HG02840 (cell line): ENCODE measurements at regions not wholly inside any gene's neighbourhood (a gene's known extent, or its start where the extent isn't known, plus 50 kb on each side); places are given as distances from the start of the nearest gene placed in this dataset.

Experiments used
- ATAC-seq: cut with Tn5 transposase; IDR thresholded peaks from one replicate; pipeline ENCODE4 v1.9.1; 2021; ENCODE audit warnings: mild to moderate bottlenecking, moderate library complexity, moderate number of reproducible peaks; ENCODE audit not compliant: unreplicated experiment, low FRiP score

DNA sequence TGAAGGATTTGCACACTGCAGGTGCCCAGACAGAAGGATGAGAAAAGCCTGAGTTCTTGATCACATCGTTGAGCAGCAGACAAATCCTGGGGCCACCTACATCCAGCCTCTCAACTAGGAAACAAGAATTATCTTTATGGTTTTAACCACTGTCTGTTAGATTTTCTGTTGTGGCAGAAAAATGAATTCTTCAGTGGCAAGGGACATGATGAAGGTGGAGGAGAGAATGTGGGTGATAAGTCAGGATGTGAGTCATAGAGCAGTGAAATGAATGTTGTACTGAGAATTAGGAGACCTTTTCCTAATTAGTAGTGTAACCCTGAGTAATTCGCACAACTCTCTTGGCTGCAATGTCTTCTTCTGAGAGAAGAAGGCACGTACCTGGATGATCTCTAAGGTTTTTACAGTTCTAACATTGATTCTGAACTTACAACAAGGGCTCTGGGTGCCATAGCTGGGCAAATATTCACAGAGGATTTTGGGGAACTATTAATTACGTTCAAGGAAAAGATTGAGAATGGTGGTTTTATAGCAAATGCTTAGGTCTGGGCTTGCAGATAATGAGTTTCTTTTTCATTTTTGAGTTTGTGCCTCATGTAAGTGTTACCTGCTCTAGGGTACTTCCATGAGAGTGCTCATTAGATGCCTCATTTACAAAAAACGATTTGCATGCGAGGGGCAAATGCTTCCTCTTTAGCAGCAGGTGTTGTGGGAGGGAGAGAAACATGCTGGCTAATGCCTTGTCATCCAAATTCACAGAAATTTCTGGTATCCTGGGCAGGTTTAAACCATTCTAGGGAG, 111.0 kb upstream of the KL start:
- ATAC-seq, result peak; percentile 80

DNA sequence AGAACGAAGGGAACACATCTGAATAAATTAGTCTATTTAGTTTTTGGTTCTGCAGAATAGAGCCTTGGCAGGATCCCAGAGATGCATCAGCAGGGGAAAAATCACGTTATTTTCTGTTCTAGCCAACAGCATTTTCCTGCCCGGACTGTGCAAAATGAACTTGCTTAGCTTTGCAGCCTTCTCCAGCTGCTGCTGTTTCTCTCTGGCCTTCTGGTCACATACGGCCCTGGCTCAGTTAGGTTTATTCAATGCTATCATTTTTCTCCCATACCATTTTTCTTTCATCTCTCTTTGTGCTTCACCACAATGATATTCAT, 110.4 kb upstream of the KL start:
- no peak for ATAC-seq

DNA sequence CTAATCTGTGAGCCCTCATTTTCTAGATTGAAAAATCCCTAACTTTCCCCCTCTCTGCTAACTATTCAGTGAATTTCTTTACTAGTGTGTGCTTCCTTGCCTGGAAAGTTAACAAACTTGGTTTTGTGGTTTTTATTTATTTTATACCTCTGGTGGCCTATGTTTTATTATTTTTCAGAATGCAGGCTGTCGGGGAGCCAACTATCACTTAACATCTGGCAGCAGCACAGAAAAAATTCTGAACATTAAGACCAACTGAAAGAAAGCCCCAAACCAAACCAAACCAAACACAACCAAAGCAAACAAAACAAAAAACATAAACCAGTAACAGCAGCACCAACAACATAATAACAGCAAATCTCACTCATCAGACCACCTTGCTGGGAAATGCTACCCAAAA, 109.0 kb upstream of the KL start:
- ATAC-seq, result no peak

DNA sequence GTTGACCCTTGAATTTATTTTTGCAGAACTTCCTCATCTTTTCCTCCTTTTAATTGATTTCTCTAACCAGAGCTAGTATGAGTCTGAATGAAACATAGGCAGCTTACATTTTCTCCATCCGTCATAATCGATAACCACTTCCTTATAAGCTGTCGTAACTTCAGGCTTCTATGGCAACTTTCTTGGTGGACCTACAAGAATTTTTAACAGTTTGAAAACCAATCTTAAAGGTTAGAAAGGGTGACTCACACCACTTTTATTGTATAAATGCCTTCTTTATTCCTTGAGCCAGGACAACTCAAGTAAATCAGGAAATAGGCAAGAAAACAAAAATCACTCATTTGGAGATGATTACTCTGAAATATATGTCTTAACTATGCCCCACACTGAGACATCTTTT, 105.7 kb upstream of the KL start:
- ATAC-seq, result no peak

DNA sequence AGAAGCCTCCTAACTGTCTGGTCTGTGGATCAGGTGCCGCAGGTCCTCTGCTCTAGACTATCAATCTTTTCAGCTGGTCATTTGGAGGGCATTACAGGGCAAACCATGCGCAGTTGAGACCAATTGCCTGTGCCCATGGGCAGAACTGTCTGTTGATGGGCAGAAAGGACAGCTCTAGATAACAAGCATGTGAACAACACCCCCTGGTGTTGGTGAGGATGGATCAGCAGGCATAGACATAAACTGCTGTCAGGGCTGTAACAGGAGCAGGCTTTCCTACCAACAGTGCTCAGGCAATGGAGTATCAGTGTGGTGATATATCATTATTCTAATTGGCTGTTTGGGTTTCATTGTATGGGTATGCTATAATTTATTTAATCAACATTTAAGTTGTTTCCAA, 104.7 kb upstream of the KL start:
- no peak for ATAC-seq

DNA sequence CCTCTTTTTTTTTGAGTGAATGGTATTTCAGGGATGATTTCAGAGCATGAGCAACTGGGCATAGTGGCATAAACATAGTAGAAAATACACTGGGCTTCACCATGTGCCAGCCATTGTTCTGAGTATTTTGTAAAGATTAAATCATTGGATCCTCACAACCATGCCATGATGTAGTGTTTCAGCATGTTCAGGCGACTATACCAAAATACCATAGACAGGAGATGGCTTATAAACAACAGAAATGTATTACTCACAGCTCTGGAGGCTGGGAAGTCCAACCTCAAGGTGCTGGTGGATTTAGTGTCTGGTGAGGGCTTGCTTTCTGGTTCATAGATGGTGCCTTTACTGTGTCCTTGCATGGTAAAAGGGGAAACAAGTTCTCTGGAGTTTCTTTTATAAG, 101.5 kb upstream of the KL start:
- no peak for ATAC-seq

DNA sequence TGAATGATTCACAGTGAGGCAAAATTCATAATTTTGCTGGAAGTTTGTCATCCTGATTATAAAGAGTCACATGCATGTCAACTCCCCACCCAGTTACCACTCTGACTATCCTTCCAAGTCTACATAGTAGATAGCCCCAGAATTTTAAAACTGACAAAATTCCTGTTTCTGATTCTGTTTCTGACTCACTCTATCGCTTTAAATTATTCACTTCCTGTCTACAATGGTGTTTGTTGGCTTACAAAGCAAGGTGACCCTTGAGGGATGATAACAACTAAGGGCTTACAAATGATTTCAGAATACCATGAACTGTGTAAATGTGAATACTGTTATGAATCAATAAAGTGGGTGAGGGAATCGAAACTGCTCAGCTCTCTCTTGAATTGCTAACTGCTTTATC, 98.7 kb upstream of the KL start:
- no peak for ATAC-seq

DNA sequence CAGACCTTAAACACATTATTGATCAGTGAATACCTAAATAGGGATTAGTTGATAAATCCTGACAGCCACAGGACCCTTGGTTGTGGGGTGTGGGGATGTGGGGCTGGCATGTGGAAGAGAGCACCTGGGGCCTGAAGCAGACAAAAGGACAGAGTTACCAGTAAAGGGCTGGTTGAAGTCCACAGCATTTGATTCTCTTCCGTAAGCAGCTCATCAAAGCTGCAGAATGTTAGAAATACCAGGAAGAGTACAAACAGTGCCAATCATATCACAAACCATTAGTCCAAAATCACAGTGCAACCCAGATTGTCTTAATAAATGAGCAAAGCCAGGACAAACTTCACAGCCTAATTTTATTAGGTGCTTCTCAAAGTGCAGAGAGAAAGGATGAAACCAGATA, 92.5 kb upstream of the KL start:
- ATAC-seq, result no peak

DNA sequence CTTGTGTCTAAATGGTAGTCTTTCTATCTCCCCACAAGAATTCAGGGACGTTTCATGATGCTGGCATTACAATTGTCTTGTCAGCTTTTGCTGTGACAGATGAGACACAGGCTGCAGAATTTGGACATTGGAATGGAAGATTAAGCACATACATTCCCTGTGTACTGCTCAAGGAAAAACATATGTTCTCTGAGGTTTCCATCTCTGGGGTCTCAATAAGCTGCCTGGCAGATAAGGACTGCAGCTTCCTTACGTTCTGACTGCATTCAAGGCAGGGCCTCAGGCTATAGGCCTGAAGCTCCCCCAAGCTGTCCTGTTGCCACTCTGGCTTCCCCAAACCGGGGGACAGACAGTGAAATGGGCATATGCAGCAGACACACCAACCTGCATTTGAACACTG, 91.3 kb upstream of the KL start:
- no peak for ATAC-seq

DNA sequence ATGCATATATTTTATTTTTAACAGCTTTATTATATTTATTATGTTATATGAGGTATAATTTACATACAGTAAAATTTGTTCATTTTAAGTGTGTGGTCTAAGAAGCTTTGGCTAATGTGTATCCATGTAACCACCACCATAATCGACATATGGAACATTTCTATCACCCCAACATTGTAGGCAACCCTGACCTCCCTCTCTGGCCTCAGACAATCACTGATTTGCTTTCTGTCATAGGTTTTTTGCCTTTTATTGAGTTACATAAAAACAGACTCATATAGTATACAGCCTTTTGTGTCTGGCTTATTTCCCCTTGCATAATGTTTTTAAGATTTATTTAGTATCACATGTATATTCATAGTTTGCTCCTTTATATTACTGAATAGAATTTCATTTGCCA, 90.7 kb upstream of the KL start:
- ATAC-seq, result no peak

DNA sequence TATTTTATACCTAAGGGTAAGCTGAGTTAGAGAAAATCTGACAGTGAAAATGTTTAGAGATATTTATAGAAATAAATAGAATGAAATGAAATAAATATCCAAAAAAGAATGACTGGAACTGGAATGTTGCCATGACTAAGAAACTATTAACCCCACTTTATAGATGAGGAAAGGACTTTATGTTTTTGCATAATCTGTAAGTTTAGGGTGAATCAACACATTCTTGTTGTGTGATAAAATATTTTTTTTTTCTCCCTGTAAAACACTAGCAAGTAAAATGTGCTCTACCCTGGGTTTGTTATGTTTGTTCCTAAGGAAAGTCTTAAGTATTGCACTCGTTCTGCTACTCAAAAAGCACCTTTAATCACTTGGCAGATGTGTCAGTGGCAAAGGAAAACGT, 83.8 kb upstream of the KL start:
- ATAC-seq, result no peak

DNA sequence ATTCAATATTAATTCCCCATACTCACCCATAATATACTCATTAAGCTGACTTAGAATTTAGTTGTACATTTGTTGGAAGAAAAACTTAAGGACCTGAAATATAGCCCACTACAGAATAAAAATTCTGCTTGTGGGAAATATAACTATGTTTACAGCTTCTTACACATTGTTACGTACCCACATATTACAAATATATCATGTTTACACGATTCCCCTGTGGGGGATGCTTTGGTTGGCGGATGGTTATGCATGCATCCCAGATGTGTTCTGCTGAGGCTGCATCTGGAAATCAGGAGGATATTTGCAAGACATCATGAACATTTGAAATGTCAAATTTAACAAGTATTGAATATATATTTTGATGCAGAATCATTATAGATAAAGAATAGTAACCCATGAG, 79.5 kb upstream of the KL start:
- no peak for ATAC-seq

DNA sequence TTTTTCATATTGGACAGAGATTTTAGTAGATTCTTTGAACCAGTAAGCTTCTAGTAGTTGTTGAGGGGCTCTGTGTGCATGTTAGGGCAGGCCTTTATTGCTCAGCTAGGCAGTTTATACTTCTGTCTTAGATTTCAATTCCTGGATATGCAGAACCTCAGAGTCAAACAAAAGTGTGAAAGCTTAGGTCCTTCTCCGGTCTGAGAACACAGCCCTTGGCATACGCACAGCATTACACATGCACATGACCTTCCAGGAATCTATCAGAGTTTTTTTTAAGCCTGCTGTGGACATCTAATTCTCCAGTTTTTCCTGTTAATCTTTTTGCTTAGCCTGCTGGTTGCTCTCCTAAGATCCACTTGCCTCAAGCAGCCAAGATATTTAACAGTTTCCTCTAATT, 77.9 kb upstream of the KL start:
- ATAC-seq, result no peak

DNA sequence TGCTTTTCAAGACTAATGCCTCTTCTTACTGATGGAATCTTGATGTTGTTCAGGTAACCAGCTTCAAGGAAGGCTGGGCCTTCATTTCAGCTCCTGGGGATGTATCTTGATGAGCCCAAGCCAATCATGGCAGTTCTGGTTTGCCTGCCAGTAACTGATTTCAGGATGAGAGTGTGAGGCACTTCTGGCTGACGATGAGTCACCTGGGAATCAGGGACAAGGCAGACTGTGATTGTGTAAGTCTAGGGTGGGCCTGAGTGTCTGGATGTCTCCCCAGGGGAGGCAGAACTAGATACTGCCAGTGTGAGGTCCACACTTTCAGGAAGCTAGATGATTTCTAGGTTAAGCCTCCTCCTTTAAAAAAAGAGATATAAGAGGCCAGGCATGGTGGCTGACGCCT, 77.3 kb upstream of the KL start:
- no peak for ATAC-seq

DNA sequence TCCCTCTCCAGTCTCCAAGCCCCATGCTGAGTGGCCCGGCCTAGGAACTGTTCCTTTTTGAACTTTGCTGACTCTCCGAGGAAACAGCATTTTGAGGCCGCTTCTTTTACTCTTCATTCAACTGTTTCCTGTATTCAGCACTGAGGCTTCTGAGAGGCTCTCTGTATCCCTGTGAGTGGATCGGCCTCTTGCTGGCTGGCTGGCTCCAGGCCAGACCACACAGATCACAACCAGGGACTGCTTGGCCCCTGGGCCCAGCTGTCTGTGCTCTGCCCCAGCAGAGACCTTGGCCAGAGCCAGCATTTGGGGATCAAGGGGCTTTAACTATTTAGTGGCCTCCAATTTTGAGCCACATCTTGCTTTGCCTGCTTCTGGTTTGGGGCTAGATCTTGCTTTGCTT, 75.6 kb upstream of the KL start:
- no peak for ATAC-seq

DNA sequence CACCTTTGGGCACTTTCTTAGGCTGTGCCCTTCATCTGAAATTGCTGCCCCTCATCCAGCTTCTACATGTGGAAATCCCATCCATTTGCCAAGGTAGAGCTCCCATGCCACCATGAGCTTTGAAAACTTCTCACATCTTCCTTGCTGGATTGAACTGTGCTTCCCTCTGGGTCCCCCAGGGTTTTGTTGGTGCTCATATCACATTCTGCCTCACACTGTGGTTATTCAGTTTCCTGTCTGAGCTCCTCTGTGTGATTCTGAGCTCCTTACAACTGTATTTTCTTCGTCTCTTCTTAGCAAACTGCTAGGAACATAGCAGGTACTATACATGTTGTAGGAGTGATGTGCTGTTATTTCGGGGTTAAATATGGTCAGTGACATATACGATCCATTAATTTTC, 74.9 kb upstream of the KL start:
- ATAC-seq, result no peak

DNA sequence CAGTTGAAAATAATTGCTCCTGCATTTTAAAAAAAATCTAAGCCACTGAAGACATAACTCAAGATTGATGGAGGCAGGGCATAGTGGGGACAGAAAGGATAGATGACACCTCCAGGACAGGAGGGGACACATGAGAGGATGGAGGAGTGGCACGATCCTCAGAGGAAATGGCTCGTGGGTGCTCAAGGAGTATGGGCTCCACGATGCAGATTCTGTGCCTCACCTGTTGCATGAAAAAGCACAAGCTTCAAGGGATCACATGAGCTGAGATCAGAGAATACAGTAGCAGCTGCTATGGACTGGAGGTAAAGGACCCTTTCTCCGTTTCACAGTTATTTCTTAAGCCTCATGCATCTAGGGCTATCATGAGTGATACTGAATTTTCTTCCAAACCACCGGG, 69.7 kb upstream of the KL start:
- ATAC-seq, result no peak

DNA sequence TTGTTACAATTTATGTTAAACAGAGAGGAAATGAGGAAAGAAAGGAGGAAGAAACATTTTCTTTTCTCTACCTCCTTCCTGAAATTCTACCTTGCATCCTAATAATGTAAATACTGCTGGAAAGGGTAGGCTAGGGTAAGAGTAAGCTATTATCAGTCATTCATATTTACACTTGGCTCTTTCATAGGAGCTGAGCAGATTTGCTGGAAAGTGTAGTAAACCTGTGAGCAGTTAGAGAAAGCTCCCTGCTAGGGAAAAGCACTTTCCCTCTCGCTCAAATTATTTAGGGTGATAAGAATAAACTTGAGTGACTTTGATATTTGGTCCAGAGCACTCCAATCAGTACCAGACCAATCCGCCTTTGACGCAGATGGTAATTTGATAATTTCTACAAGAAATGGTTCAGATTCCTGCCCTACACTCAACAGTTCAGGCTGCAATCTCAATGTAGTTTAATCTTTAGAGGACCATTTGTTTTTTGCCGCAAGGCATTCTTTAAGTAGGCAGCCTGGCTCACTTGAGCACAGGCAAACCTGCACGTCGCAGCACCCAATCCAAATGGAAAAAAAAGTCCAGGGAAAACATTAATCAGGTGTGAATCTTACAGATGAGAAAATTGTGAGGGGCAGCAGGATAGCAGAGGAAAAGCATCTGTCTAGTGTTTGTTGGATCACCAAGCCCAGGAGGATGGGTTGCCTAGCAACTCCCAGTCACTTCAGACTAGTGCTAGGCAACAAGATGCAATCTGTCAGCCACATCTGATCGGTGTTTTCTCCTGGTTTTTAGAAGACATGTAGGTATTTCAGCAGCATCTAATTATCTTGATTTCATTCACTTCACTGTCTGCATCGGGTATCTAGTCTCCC, 68.6 kb upstream of the KL start:
- ATAC-seq, result no peak

DNA sequence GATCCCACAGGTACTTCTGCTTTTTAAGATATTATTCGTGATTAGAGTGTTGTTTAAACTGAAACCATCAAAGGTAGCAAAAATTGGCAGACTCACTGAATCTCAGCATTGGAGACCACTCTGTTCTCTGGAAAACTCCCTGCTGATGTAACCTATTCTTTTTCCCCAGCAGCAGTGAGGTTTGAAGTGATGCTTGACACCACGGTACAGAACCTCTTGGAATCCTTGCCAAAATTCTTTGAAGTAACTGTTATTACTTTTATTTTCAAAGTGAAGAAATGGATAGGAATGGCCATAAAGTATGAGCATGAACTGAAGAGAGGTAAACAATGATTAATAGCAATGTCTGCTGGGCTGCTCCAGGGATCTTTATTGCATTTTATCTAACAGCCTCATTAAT, 66.4 kb upstream of the KL start:
- no peak for ATAC-seq

DNA sequence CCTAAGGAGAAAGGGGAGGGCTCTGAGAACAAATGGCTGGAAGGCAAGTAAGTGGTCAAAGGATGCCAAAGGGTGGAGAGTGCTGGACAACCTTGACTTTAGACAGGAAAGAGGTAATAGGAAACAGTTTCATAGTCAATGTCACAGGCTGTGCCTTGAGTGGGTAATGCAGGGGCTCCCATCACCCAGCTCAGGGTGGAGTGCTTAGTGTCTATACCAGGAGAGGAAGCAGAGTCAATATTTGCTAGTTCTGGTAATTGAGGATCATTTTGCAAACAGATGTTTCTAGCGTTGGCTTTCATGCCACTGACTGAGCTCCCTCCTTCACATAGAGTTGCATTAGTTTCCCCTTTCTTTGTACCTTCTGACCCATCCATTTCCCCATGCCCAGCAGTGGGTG, 64.6 kb upstream of the KL start:
- no peak for ATAC-seq

DNA sequence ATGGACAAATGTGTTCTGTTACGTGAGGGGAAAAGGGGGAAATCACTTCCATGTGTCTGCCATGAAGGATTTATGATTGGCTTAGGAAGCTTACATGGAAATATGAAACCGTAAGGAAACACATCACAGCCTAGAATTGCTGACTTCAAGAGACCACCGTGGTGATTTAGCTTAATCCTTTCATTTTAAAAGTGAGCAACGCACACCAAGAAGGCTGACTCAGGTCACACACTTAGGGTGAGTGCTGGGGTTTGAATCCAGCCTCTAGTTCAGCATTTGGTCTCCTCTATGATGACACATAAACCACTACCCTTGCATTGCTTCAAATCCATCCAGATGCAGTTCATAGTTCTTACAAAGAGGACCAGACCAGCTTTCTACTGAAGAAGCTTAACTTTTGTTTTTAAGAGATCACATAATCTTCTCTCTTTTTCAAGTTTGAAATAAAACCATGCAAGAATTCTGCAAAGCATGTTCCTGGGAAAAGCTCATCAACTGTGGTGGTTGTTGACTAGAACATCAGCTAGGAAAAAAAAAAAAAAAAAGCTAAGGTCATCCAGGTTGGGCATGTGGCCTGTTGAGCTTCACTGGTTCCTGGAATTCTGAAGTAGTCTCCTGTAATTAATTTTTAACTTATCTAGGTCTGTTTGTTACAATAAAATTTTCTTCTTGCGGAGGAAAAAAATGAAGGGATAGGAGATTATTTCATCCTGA, 60.2 kb upstream of the KL start:
- no peak for ATAC-seq

DNA sequence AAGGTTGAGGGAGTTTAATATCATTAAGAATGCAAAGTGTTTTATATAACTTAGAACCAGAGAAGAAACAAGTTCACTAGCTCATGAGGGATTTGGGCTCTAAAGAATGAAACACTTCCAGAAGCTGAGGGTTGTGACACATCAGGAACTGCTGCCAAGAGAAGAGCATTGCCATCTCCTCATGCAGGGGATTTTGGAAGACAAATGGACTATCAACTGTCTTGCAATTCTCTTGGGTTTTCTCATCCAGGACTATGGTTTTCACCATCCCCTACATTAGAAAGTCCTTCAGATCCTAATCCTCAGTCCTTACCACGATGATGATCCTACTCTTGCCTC, 59.7 kb upstream of the KL start:
- ATAC-seq, result no peak
